Psoas muscle (tissue), 7 donors: ENCODE measurements at regions not wholly inside any gene's neighbourhood (a gene's known extent, or its start where the extent isn't known, plus 50 kb on each side); places are given as distances from the start of the nearest gene placed in this dataset.

Source experiments
- ATAC-seq, 4 donors: fragments of 200-7000 bp; cut with Tn5 transposase; one replicate each; pipeline ENCODE4 v1.9.1; 2020; ENCODE audit warnings: moderate library complexity in 3 of 4, mild to moderate bottlenecking in 2 of 4
- DNase-seq, 2 donors: peaks; one replicate each; pipeline ENCODE4 v3.0.0-alpha.2; 2020
- H3K27ac ChIP-seq: fragments of 200-600 bp; one replicate; pipeline ENCODE4 v1.8.0; 2022
- H3K27me3 ChIP-seq, 3 donors: fragments of 200-600 bp in 1 of 3; one replicate each; pipeline versions ENCODE4 v1.6.1 to v1.8.0; 2013 to 2022; ENCODE audit warnings: low read length in 2 of 3, mild to moderate bottlenecking in 2 of 3, moderate library complexity in 1 of 3; ENCODE audit not compliant: insufficient read depth in 3 of 3
- H3K36me3 ChIP-seq, 2 donors: fragments of 200-600 bp in 1 of 2; one replicate each; pipeline versions ENCODE4 v1.6.1 to v1.8.0; 2013 to 2022; ENCODE audit warnings: low read depth in 1 of 2, mild to moderate bottlenecking in 1 of 2, moderate library complexity in 1 of 2; ENCODE audit not compliant: insufficient read depth in 1 of 2
- H3K4me1 ChIP-seq: fragments of 200-600 bp; one replicate; pipeline ENCODE4 v1.8.0; 2022
- H3K4me3 ChIP-seq: fragments of 200-600 bp; one replicate; pipeline ENCODE4 v1.8.0; 2022; ENCODE audit warnings: mild to moderate bottlenecking
- H3K9me3 ChIP-seq: fragments of 200-600 bp; one replicate; pipeline ENCODE4 v1.8.0; 2022
- WGBS, 3 donors: extraction: QIAGEN DNeasy Blood & Tissue Kit; methylation state at CpG; one replicate each; pipeline versions ENCODE4 v1.1.6 to v1.1.7; 2013; 5-methylcytosine and 5-hydroxymethylcytosine counted together
- intact Hi-C, 2 donors: fragments of 100-400 bp; cut with DNase I; formaldehyde crosslinking; loops; one replicate each; pipeline versions ENCODE4 v1.11.0 to v1.14.2; 2022
- TF ChIP-seq, protein P1 (sequence below): fragments of 200-600 bp; IDR thresholded peaks from one replicate; pipeline ENCODE4 v1.8.0; 2022; ENCODE audit warnings: antibody characterized with exemption
- donor health status: healthy with polysubstance abuse.
- donor health status: DM: no; HTN: no; CAD: no; lungs with moderate emphysema.
- donor health status: Bipolar disorder and iron deficiency.
- donor health status: healthy.
- donor health status: DM: yes; HTN: yes; CAD: no.
- donor health status: DM: no; HTN: no; CAD: no.
- donor health status: DM: yes; HTN: yes; CAD: no.

DNA sequence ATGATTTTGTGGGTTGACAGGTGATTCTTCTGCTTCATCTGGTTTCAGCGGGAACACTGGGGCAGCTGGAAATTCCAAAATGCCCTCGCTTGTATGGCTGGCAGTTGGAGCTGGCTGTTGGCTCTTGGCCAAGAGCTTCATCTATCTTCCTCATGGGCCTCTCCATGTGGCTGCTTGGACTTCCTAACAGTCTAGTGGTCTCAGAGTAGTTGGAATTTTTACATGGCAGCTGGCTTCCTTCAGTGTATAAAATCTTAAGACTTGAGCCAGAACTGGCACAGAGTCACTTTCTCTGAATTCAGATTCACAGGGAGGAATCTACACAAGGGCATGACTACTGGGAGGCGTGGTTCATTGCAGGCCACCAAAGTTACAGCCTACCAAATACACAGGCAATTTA lies 204.9 kb upstream of the RMST start:
- H3K36me3 ChIP-seq: no peaks in the 10 kb centered on the region
- TF ChIP-seq, protein P1, sequence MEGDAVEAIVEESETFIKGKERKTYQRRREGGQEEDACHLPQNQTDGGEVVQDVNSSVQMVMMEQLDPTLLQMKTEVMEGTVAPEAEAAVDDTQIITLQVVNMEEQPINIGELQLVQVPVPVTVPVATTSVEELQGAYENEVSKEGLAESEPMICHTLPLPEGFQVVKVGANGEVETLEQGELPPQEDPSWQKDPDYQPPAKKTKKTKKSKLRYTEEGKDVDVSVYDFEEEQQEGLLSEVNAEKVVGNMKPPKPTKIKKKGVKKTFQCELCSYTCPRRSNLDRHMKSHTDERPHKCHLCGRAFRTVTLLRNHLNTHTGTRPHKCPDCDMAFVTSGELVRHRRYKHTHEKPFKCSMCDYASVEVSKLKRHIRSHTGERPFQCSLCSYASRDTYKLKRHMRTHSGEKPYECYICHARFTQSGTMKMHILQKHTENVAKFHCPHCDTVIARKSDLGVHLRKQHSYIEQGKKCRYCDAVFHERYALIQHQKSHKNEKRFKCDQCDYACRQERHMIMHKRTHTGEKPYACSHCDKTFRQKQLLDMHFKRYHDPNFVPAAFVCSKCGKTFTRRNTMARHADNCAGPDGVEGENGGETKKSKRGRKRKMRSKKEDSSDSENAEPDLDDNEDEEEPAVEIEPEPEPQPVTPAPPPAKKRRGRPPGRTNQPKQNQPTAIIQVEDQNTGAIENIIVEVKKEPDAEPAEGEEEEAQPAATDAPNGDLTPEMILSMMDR: no peak
- H3K4me3 ChIP-seq: no peak overlapping the region
- WGBS, 3 donors: 33 to 47% (median 37%) methylated on average over 3 of the region's 3 CpGs
- no peaks in the 10 kb centered on the region for H3K4me1 ChIP-seq
- ATAC-seq: no peak
- intact Hi-C loops: no loop called here
- H3K27me3 ChIP-seq: no peaks in the 10 kb centered on the region
- H3K27ac ChIP-seq: no peak overlapping the region
- no peaks in the 10 kb centered on the region for H3K9me3 ChIP-seq
- DNase-seq: no peak

DNA sequence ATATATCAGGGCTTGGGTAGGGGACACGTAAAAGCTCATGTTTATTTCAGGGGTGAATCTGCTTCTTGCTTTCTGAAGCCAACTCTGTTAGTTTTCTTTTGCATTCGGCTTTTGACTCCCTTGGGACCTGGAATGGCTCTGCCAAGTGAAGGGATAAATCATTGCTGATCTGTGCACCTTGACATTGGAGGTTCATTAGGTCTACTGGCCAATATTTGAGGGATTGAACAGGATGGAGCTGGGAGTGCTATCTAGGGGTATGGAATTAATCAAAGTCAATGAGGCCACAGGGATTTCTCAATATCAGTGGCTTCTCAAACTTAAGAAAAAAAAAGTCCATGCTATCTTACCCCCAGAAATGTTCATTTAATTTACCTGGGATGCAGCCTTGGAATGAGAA lies 203.5 kb upstream of the RMST start:
- H3K9me3 ChIP-seq: no peaks in the 10 kb centered on the region
- no peak overlapping the region for H3K4me3 ChIP-seq
- intact Hi-C loops: no loop called here
- no peaks in the 10 kb centered on the region for H3K36me3 ChIP-seq
- H3K27me3 ChIP-seq: no peaks in the 10 kb centered on the region
- TF ChIP-seq, protein P1: no peak
- DNase-seq: no peak
- no peak overlapping the region for H3K27ac ChIP-seq
- ATAC-seq: no peak
- 26 to 40% (median 37%) methylated on average over 2 of the region's 2 CpGs for WGBS, 3 donors
- H3K4me1 ChIP-seq: no peaks in the 10 kb centered on the region

DNA sequence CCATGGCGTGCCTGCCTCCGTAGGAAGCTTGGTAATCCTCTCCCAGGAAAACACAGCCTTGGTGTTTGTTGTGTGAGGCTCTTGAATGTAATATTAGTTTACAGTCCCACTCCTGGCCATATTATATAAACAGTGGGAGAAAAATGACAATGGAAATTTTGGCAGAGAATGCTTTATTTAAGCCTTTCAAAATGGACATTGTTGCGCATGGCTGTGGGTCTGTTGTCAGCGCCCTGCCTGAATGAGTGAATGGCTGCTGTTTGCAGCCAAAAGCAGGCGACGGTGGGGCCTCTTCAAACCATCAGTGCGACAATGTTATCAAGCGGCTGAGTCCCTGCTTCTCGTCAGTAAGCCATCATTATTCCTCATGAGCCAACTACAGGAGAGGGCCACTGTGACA lies 201.8 kb upstream of the RMST start:
- no peak for ATAC-seq
- TF ChIP-seq, protein P1: no peak
- no peaks in the 10 kb centered on the region for H3K9me3 ChIP-seq
- H3K4me3 ChIP-seq: no peak overlapping the region
- H3K4me1 ChIP-seq: no peaks in the 10 kb centered on the region
- H3K36me3 ChIP-seq: no peaks in the 10 kb centered on the region
- intact Hi-C loops: no loop called here
- H3K27ac ChIP-seq: no peak overlapping the region
- 75 to 85% (median 80%) methylated on average over 9 of the region's 9 CpGs for WGBS, 3 donors
- DNase-seq: no peak
- no peaks in the 10 kb centered on the region for H3K27me3 ChIP-seq

DNA sequence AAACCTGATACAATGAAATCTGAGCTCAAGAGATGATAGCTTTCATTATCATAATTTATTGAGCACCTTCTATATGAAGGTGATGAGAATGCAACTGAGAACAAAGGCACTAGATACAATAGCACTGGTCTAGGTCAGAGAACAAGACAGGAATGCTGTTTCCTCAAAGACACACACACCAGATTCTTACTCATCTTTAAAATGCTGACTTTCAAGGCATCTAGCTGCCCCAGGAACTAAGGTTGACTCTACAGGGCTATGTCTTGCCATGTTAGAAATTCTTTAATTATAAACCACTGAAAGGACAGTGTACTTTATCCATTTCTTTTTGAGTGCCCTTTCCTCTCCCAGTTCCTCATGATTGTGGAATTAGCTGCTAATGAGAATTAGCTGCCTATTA lies 195.4 kb upstream of the RMST start:
- DNase-seq: no peak
- ATAC-seq: no peak
- TF ChIP-seq, protein P1: no peak
- Histone ChIP-seq H3K27me3 (no peaks in the 10 kb centered on the region), H3K9me3 (no peaks in the 10 kb centered on the region), H3K4me1 (no peaks in the 10 kb centered on the region), H3K4me3 (no peak overlapping the region), H3K27ac (no peak overlapping the region), H3K36me3 (no peaks in the 10 kb centered on the region)
- intact Hi-C loops: no loop called here

DNA sequence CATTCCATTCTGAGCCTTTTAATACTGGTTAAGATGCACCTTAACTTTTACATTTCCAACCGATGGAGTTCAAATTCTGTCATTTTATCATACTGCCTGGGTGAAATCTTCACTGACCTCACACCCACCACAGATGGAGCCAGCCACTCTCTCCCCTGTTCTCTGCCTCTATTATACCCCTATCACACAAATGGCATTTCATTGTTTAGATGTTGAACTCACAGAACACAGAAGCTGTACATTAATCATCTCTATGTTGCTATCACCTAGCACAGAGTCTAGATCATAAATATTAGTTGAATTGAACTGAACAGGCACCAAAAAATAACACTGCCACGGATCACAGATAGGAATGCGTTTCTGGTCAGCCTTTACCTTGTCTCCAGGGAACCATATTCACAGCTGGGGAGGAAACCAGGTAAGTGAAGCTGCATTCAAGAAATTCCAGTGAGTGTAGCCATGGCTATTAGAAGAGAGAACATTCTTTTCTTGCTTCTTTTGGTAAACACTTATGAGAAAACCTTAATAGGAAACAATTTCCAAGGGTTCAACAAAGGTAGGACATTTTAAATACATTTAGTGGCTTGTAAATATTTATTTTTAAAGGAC lies 194.9 kb upstream of the RMST start:
- WGBS, 3 donors: 34 to 36% (median 36%) methylated on average over 3 of the region's 3 CpGs
- TF ChIP-seq, protein P1: no peak
- intact Hi-C loops: no loop called here
- Histone ChIP-seq H3K27me3 (no peaks in the 10 kb centered on the region), H3K4me3 (no peak overlapping the region), H3K36me3 (no peaks in the 10 kb centered on the region), H3K4me1 (no peaks in the 10 kb centered on the region), H3K27ac (no peak overlapping the region), H3K9me3 (no peaks in the 10 kb centered on the region)
- DNase-seq (no peak), ATAC-seq (no peak)
